K562 (cell line): ENCODE measurements at regions not wholly inside any gene's neighbourhood (a gene's known extent, or its start where the extent isn't known, plus 50 kb on each side); places are given as distances from the start of the nearest gene placed in this dataset.
A peak's percentile ranks its signal among the peaks of the same experiment; 100 is the strongest.

Experiments used
- ATAC-seq: fragments of 200-7000 bp; cut with Tn5 transposase; 3 replicates; pipeline ENCODE4 v1.9.1; 2020; ENCODE audit warnings: moderate library complexity
- BruUV-seq: library from RNA; stranded (reverse); fragments of 400-500 nt; replicated peaks from 2 replicates; lab custom pipeline; 2021; lab: Mats Ljungman, UMichigan
- CTCF ChIA-PET: fragments of 300-600 bp; formaldehyde crosslinking; extraction: SDS; loops from one replicate; lab custom pipeline; 2021; ENCODE audit warnings: low intra/inter-chr PET ratio; lab: Yijun Ruan, JAX
- POLR2A ChIA-PET: fragments of 300-600, 350-650 bp; sonication (Branson Sonifier 250); formaldehyde crosslinking; extraction: SDS; loops from one replicate; lab custom pipeline; 2021; ENCODE audit warnings: antibody characterized with exemption, inconsistent platforms; lab: Yijun Ruan, JAX
- DNase-seq, 4 experiments: peaks; one replicate each; pipeline versions ENCODE4 v3.0.0 to v3.0.0-alpha.2; 2011 to 2018; ENCODE audit warnings: low spot score in 3 of 4, mixed read lengths in 3 of 4; ENCODE audit errors: extremely low read depth in 1 of 4
- FAIRE-seq: peaks from 2 replicates; lab custom pipeline; 2011; peaks lifted over from hg19 to GRCh38; lab: Jason Lieb, UNC
- H2AFZ ChIP-seq: 2 replicates; pipeline ENCODE4 v1.6.0; 2011; ENCODE audit warnings: low read depth, low read length, control low read depth, inconsistent platforms
- H3K27ac ChIP-seq: fragments of 200-600 bp; 3 replicates; pipeline ENCODE4 v1.8.0; 2011; ENCODE audit warnings: low read depth, mild to moderate bottlenecking, control low read depth, inconsistent platforms, low read length, moderate library complexity, mixed read lengths; ENCODE audit errors: extremely low read depth
- H3K27me3 ChIP-seq, 2 experiments: fragments of 300-600 bp in 1 of 2; 2 replicates in 1 of 2; 3 replicates in 1 of 2; pipeline versions ENCODE4 v1.6.0 to v1.8.0; 2011; ENCODE audit warnings: inconsistent platforms in 2 of 2, low read length in 2 of 2, mild to moderate bottlenecking in 1 of 2, mixed read lengths in 1 of 2, moderate library complexity in 1 of 2; ENCODE audit not compliant: control insufficient read depth in 2 of 2, insufficient read depth in 2 of 2
- H3K36me3 ChIP-seq: fragments of 300-600 bp; 3 replicates; pipeline ENCODE4 v1.8.0; 2011; ENCODE audit warnings: mild to moderate bottlenecking, low read length, inconsistent platforms; ENCODE audit not compliant: control insufficient read depth, insufficient read depth
- H3K4me1 ChIP-seq, 2 experiments: fragments of 200-600 bp in 1 of 2; replicated peaks in 1 of 2; 2 replicates in 1 of 2; 3 replicates in 1 of 2; pipeline versions ENCODE4 v1.5.1 to v1.8.0; 2011; ENCODE audit warnings: inconsistent platforms in 2 of 2, low read length in 2 of 2, mild to moderate bottlenecking in 1 of 2, mixed read lengths in 1 of 2, moderate library complexity in 1 of 2; ENCODE audit not compliant: control insufficient read depth in 2 of 2, insufficient read depth in 2 of 2
- H3K4me2 ChIP-seq: 2 replicates; pipeline ENCODE4 v1.6.1; 2011; ENCODE audit warnings: low read length, control low read depth, inconsistent platforms, mixed read lengths; ENCODE audit not compliant: insufficient read depth
- H3K4me3 ChIP-seq: fragments of 200-600 bp; sonication (generic), shearing (Covaris generic); 2 replicates; pipeline ENCODE4 v1.5.1; 2016; ENCODE audit warnings: control low read depth, inconsistent platforms
- H3K79me2 ChIP-seq: fragments of 200-600 bp; 3 replicates; pipeline ENCODE4 v1.8.0; 2011; ENCODE audit warnings: low read length, inconsistent platforms; ENCODE audit not compliant: control insufficient read depth, insufficient read depth
- H3K9ac ChIP-seq, 2 experiments: 2 replicates each; pipeline versions ENCODE4 v1.6.0 to v1.6.1; 2011; ENCODE audit warnings: low read depth in 2 of 2, low read length in 2 of 2, control low read depth in 1 of 2, inconsistent platforms in 1 of 2, mild to moderate bottlenecking in 1 of 2, mixed read lengths in 1 of 2; ENCODE audit not compliant: insufficient read depth in 1 of 2
- H3K9me1 ChIP-seq: one replicate; pipeline ENCODE4 v1.6.0; 2011; ENCODE audit warnings: inconsistent platforms, mild to moderate bottlenecking, low read length, moderate library complexity; ENCODE audit not compliant: control insufficient read depth, insufficient read depth
- H3K9me3 ChIP-seq: replicated peaks from 2 replicates; pipeline ENCODE4 v1.5.1; 2011; ENCODE audit warnings: low read depth, low read length, inconsistent platforms; ENCODE audit not compliant: control insufficient read depth, insufficient read depth
- H4K20me1 ChIP-seq: replicated peaks from 2 replicates; pipeline ENCODE4 v1.6.1; 2011; ENCODE audit warnings: low read length, inconsistent platforms, mixed read lengths; ENCODE audit not compliant: control insufficient read depth, insufficient read depth
- EGR1 ChIP-seq: fragments of 450-650 bp; conservative IDR thresholded peaks from 2 replicates; pipeline ENCODE4 v1.6.1; 2017; ENCODE audit warnings: mild to moderate bottlenecking
- HOXB6 ChIP-seq: fragments of 250-450 bp; sonication (Bioruptor Pico); IDR thresholded peaks from 2 replicates; pipeline ENCODE4 v1.5.1; 2022; ENCODE audit warnings: mild to moderate bottlenecking, borderline replicate concordance
- MAFF ChIP-seq: IDR thresholded peaks from 2 replicates; pipeline ENCODE4 v1.6.1; 2012; ENCODE audit warnings: low read length, improper control_type of control experiment
- MAFK ChIP-seq: IDR thresholded peaks from 2 replicates; pipeline ENCODE4 v1.6.1; 2011; ENCODE audit warnings: low read length, improper control_type of control experiment
- PHF8 ChIP-seq: fragments of 200-600 bp; sonication (generic); IDR thresholded peaks from 2 replicates; pipeline ENCODE4 v1.6.1; 2012; ENCODE audit warnings: mixed run types, mild to moderate bottlenecking, inconsistent platforms, low read length, moderate library complexity, borderline replicate concordance
- ZNF316 ChIP-seq: fragments of 450-650 bp; IDR thresholded peaks from 2 replicates; pipeline ENCODE4 v1.6.1; 2016
- WGBS: fragments of 100-300 bp; shearing (Covaris generic); methylation state at CpG from one replicate; pipeline ENCODE4 v1.1.6; 2016; ENCODE audit warnings: low coverage, mixed read lengths; ENCODE audit not compliant: insufficient coverage; ENCODE audit errors: missing lambda C conversion rate; 5-methylcytosine and 5-hydroxymethylcytosine counted together
- in situ Hi-C: fragments of 300-500 bp; cut with MboI; formaldehyde crosslinking; loops from 4 replicates; pipeline ENCODE4 v1.15.0; 2018; ENCODE audit warnings: inconsistent platforms, mixed read lengths
- intact Hi-C: fragments of 100-400 bp; cut with micrococcal nuclease; formaldehyde crosslinking; loops from 2 replicates; pipeline ENCODE4 v1.14.2; 2022
- TF ChIP-seq, protein P1 (sequence below): IDR thresholded peaks from 2 replicates; pipeline ENCODE4 v1.6.1; 2016; ENCODE audit warnings: missing genetic modification characterization, missing compliant biosample characterization

GRCh38 chr5:117161718-117162335, 587.2 kb upstream of the SEMA6A start:
- no peak overlapping the region for H3K4me3 ChIP-seq
- no TSS peak for BruUV-seq
- no peak for FAIRE-seq

More at GRCh38 chr5:117161718-117162335, 587.2 kb upstream of the SEMA6A start:
- Histone ChIP-seq H3K27me3 (no peaks in the 10 kb centered on the region), H4K20me1 (no peaks in the 10 kb centered on the region), H3K4me2 (no peak overlapping the region), H2AFZ (no peak overlapping the region), H3K79me2 (no peaks in the 10 kb centered on the region), H3K9me1 (no peaks in the 10 kb centered on the region), H3K9me3 (no peaks in the 10 kb centered on the region; the same call in 1 of the 2 replicates), H3K27ac (no peak overlapping the region), H3K9ac (no peak overlapping the region), H3K4me1 (no peaks in the 10 kb centered on the region), H3K36me3 (no peaks in the 10 kb centered on the region)
- in situ Hi-C loops (no loop called here), intact Hi-C loops (no loop called here)
- WGBS, result 1% methylated on average over 7 of the region's 7 CpGs
- POLR2A ChIA-PET, result interaction anchor here (0.6 kb wide), 1 partner anchor 1634 kb away, joined by 3 read pairs; no protein-coding TSS in a partner anchor
- no peak for ATAC-seq
- no peak for DNase-seq
- CTCF ChIA-PET, result no interaction called here
- TF ChIP-seq MAFK (0 out of 2 replicates have a peak, but pooled peaks have one; percentile 19), MAFF (0 out of 2 replicates have a peak, but pooled peaks have one; percentile 11), PHF8 (no peak), HOXB6 (CRISPR knock-in tag) (no peak), ZNF316 (peak; percentile 20; the same call in 1 of the 2 replicates), EGR1 (no peak)
- TF ChIP-seq, protein P1, sequence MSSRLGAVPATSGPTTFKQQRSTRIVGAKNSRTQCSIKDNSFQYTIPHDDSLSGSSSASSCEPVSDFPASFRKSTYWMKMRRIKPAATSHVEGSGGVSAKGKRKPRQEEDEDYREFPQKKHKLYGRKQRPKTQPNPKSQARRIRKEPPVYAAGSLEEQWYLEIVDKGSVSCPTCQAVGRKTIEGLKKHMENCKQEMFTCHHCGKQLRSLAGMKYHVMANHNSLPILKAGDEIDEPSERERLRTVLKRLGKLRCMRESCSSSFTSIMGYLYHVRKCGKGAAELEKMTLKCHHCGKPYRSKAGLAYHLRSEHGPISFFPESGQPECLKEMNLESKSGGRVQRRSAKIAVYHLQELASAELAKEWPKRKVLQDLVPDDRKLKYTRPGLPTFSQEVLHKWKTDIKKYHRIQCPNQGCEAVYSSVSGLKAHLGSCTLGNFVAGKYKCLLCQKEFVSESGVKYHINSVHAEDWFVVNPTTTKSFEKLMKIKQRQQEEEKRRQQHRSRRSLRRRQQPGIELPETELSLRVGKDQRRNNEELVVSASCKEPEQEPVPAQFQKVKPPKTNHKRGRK, result no peak
